Body of pancreas (tissue), 4 donors: ENCODE measurements at regions not wholly inside any gene's neighbourhood (a gene's known extent, or its start where the extent isn't known, plus 50 kb on each side); places are given as distances from the start of the nearest gene placed in this dataset.

Experiments used
- CTCF ChIP-seq, 7 experiments: fragments of 450-650 bp in 4 of 7; fragments of 200-600 bp in 3 of 7; sonication (generic) in 3 of 7; IDR thresholded peaks; one replicate each; pipeline ENCODE4 v1.5.1; 2016 to 2019; ENCODE audit warnings: antibody characterized with exemption in 7 of 7
- POLR2A ChIP-seq, 3 donors: fragments of 450-650 bp; IDR thresholded peaks; one replicate each; pipeline ENCODE4 v1.6.1; 2016; ENCODE audit warnings: antibody characterized with exemption in 3 of 3, mild to moderate bottlenecking in 2 of 3

- TF ChIP-seq CTCF (IDR thresholded peaks at IDR 0.05) (no peak), POLR2A (IDR thresholded peaks at IDR 0.05) (no peak)
Observed at GRCh38 chr6:131430531-131430930, 142.5 kb upstream of the ARG1 start.
